Epithelial cell of proximal tubule (primary cell): ENCODE measurements at regions not wholly inside any gene's neighbourhood (a gene's known extent, or its start where the extent isn't known, plus 50 kb on each side); places are given as distances from the start of the nearest gene placed in this dataset.

Source experiments
- DNase-seq: peaks from one replicate; pipeline ENCODE4 v3.0.0-alpha.2; 2011; ENCODE audit warnings: low read depth
- H3K4me3 ChIP-seq: 2 replicates; pipeline ENCODE4 v1.5.1; 2011; ENCODE audit warnings: low read depth, mild to moderate bottlenecking, low read length
- CTCF ChIP-seq: conservative IDR thresholded peaks from 2 replicates; pipeline ENCODE4 v1.5.1; 2012; ENCODE audit warnings: low read depth, mild to moderate bottlenecking, low read length

- DNase-seq = no peak
- no peak for TF ChIP-seq CTCF
- no peak overlapping the region for H3K4me3 ChIP-seq
Measured at GRCh38 chr2:37781028-37781427, 109.6 kb upstream of the CDC42EP3 start.

GRCh38 chr2:37782155-37782673 is 110.8 kb upstream of the CDC42EP3 start:
- DNase-seq = no peak
- TF ChIP-seq CTCF = no peak
- no peak overlapping the region for H3K4me3 ChIP-seq

- H3K4me3 ChIP-seq = no peak overlapping the region
- no peak for DNase-seq
- TF ChIP-seq CTCF = no peak
Measured at GRCh38 chr2:37782721-37783371, 111.4 kb upstream of the CDC42EP3 start.

- H3K4me3 ChIP-seq = no peak overlapping the region
- no peak for DNase-seq
- no peak for TF ChIP-seq CTCF
Measured at GRCh38 chr2:37783545-37783944, 112.1 kb upstream of the CDC42EP3 start.

- H3K4me3 ChIP-seq = no peak overlapping the region
- no peak for DNase-seq
- no peak for TF ChIP-seq CTCF
Measured at GRCh38 chr2:37784071-37784758, 112.8 kb upstream of the CDC42EP3 start.

GRCh38 chr2:37784759-37785149 is 113.3 kb upstream of the CDC42EP3 start:
- no peak overlapping the region for H3K4me3 ChIP-seq
- no peak for DNase-seq
- TF ChIP-seq CTCF = no peak
